D721Med (cell line): ENCODE measurements at regions not wholly inside any gene's neighbourhood (a gene's known extent, or its start where the extent isn't known, plus 50 kb on each side); places are given as distances from the start of the nearest gene placed in this dataset.

Source experiments
- DNase-seq: peaks from one replicate; pipeline ENCODE4 v3.0.0; 2011; ENCODE audit warnings: low spot score; ENCODE audit not compliant: insufficient read length
- FAIRE-seq: peaks from 2 replicates; lab custom pipeline; 2011; peaks lifted over from hg19 to GRCh38; lab: Jason Lieb, UNC
- TF ChIP-seq, protein P1 (sequence below): IDR thresholded peaks from 2 replicates; pipeline ENCODE4 v1.5.1; 2012; ENCODE audit warnings: mild to moderate bottlenecking, control low read depth; ENCODE audit not compliant: insufficient read depth; ENCODE audit errors: missing control alignments

GRCh38 chr1:82269431-82269830 lies 468.7 kb downstream of the ADGRL2 start:
- FAIRE-seq (no peak), DNase-seq (no peak)
- TF ChIP-seq, protein P1, sequence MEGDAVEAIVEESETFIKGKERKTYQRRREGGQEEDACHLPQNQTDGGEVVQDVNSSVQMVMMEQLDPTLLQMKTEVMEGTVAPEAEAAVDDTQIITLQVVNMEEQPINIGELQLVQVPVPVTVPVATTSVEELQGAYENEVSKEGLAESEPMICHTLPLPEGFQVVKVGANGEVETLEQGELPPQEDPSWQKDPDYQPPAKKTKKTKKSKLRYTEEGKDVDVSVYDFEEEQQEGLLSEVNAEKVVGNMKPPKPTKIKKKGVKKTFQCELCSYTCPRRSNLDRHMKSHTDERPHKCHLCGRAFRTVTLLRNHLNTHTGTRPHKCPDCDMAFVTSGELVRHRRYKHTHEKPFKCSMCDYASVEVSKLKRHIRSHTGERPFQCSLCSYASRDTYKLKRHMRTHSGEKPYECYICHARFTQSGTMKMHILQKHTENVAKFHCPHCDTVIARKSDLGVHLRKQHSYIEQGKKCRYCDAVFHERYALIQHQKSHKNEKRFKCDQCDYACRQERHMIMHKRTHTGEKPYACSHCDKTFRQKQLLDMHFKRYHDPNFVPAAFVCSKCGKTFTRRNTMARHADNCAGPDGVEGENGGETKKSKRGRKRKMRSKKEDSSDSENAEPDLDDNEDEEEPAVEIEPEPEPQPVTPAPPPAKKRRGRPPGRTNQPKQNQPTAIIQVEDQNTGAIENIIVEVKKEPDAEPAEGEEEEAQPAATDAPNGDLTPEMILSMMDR = no peak

DNA sequence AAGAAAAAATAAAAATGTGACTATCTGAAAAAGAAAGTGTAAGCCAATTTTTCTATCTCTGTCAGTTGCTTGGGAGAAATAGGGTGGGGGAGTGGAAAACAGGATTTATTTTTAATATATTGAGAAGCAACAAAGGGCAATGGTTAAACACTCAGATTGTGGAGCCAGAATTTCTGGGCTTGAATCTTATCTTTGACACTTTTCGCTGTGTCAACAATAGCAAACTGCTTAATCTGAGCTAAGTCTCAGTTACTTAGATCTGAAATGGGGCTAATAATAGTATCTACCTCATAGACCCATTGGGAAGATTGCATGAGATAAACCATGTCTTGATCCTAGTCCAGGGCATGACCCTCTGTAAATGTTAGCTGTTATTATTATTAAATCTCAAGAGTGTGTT lies 468.1 kb downstream of the ADGRL2 start:
- TF ChIP-seq, protein P1 = no peak
- no peak for FAIRE-seq
- DNase-seq = no peak

DNA sequence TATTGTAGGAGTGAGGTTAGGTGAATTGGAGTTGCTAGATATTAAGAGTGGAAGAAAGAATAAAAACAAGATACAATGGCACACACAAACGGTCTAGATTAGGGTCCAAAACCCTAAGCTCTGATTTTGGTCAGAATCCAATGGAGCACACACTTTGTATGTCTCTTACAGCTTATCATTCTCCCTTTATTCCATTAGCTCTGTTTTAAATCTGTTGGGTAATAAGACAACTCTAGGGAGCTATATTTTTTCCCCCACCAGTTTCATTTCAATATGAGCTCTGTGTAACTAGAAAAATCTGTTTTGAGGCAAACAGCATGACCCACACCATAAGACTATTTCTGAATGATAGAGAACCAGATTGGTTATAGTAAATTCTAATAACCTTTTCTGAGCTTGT lies 465.6 kb downstream of the ADGRL2 start:
- FAIRE-seq = no peak
- TF ChIP-seq, protein P1 = no peak

DNA sequence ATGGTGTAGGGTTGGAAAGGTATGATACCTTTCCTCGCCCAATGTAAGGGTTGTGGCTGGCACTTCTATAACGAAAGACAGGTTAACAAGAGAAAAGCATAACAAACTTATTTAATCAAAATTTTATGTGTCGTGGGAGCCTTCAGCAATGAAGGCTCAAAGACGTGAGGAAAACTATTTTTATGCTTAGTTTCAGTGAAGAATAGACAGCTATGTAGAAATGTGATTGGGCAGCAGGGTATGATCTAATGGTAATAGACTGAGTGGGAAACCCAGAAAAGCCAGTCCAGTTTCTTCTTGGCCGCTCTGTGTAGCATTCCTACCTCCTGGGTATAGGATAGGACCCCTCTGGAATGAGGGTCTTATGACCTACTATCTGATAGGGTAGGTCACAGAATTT lies 464.7 kb downstream of the ADGRL2 start:
- DNase-seq (no peak), FAIRE-seq (no peak)
- TF ChIP-seq, protein P1 = no peak

More for the DNA sequence above, 465.6 kb downstream of the ADGRL2 start:
- DNase-seq = no peak

GRCh38 chr1:82264802-82265201 lies 464.1 kb downstream of the ADGRL2 start:
- FAIRE-seq (no peak), DNase-seq (no peak)
- TF ChIP-seq, protein P1 = no peak

- peak; percentile 55 for FAIRE-seq
- TF ChIP-seq, protein P1 = no peak
- no peak for DNase-seq
Observed at GRCh38 chr1:82263396-82263795, 462.7 kb downstream of the ADGRL2 start.

GRCh38 chr1:82260666-82261065 lies 459.9 kb downstream of the ADGRL2 start:
- no peak for FAIRE-seq
- TF ChIP-seq, protein P1 = no peak
- no peak for DNase-seq
